GM18951 (cell line): ENCODE measurements at regions not wholly inside any gene's neighbourhood (a gene's known extent, or its start where the extent isn't known, plus 50 kb on each side); places are given as distances from the start of the nearest gene placed in this dataset.
A peak's percentile ranks its signal among the peaks of the same experiment; 100 is the strongest.

Source experiments
- POLR2A ChIP-seq: IDR thresholded peaks from 4 replicates; pipeline ENCODE4 v1.6.1; 2011; ENCODE audit warnings: mild to moderate bottlenecking; ENCODE audit not compliant: insufficient read length, insufficient read depth; ENCODE audit errors: extremely low read depth
- in situ Hi-C: fragments of 300-500 bp; cut with MboI; formaldehyde crosslinking; loops from one replicate; pipeline ENCODE4 v1.12.0; 2022; ENCODE audit warnings: low sequenced_read_pairs, mixed read lengths, inconsistent platforms; ENCODE audit not compliant: unreplicated experiment

- in situ Hi-C loops = no loop called here
- TF ChIP-seq POLR2A = peak; percentile 36
Measured at GRCh38 chr14:62081012-62081612, 318.9 kb downstream of the SNAPC1 start.

DNA sequence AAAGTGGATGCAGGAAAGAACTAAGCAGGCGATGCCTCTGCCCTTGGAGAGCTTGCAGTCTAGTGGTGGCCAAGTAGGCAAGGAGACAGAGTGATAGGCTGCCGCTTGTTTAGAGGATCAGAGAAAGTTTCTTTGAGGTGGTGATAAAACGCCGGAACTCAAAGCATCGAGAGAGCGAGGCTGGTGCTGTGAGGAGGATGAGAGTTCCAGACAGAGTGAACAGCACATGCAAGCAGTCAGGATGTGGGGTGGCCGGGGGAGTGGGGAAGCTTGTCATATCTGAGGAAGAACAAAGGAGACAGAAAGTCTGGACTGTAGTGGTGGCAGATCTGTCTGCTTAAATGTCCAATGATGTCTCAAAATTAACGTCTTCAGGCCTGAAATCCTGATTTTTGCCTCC lies 319.7 kb downstream of the SNAPC1 start:
- in situ Hi-C loops = no loop called here
- TF ChIP-seq POLR2A = no peak

DNA sequence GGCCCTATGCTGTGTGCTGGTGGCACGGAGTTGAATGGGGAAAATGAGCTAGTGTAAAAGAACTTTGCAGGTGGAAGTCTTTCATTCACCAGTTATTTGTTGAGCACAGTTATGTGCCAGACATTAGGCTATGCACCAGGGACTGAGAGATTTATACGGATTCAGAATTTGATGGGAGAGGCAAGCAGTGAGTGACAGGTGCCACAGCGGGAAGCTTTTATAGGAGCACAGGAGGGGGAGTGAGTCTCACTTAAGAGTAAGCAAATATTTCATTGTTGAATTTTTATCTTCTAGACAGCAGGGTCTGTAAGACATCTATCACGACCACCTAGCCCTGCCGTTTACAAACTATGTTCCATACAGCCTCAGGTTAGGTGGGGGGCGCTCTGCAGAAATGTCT lies 320.6 kb downstream of the SNAPC1 start:
- in situ Hi-C loops = no loop called here
- no peak for TF ChIP-seq POLR2A

GRCh38 chr14:62084020-62084419 lies 321.8 kb downstream of the SNAPC1 start:
- no peak for TF ChIP-seq POLR2A
- in situ Hi-C loops = no loop called here

DNA sequence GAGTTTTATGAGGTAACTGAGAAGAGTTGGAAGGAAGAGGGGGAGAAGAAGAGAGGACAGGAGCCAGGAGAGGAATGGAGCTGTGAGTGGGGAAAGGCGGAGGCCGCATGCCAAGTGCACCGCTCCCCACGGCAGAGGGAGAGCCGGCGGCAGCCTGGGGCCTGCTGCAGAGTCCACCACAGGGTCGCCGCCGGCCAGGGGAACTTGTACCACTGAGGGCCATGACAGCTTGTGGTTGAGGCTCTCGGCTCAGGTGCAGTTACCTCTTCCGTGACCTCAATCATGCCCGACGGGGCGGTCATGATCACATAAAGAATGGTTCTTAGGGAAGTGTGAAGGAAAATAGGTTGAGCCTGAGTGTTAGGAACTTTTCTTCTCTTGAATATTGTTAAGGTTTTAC lies 325.0 kb downstream of the SNAPC1 start:
- in situ Hi-C loops = no loop called here
- TF ChIP-seq POLR2A = no peak

DNA sequence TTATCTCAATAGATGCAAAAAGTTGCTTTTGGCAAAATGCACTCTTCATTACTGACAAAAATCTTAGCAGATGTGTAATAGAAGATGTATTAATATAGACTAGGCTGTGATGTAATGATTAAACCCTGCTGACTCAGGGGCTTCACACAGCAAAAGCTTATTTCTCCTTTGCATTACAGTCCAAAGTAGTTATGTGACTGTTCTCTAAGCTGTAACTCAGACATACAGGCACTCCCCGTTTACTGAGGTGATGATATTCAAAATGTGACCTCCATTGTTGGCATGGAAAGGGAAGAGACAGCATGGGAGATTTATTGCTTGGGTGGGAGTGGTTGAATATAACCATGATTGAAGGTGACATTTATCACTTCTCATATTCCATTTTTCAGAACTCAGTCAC lies 331.5 kb downstream of the SNAPC1 start:
- in situ Hi-C loops = no loop called here

GRCh38 chr14:62097072-62097471 lies 334.9 kb downstream of the SNAPC1 start:
- TF ChIP-seq POLR2A = no peak
- in situ Hi-C loops = no loop called here

More for the DNA sequence above, 331.5 kb downstream of the SNAPC1 start:
- TF ChIP-seq POLR2A = no peak

DNA sequence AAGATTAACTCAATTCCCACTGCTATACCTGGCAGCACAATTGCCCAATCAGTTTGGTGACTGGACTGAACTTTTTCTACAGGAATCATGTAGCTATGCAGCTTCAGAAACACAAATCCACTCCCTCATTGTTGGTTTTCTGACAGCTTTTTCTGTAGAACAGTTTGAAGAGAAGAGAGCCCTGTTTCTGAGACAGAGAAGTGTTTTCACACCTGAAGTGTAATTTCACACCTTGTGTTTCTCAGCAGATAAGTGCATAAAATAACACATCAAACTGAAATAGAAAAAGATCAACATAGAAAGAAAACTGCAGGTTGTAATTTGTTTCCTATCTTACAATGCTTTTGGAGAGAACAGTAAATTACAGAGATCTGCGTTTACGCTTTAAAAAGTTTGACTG lies 335.6 kb downstream of the SNAPC1 start:
- no peak for TF ChIP-seq POLR2A
- in situ Hi-C loops = no loop called here

DNA sequence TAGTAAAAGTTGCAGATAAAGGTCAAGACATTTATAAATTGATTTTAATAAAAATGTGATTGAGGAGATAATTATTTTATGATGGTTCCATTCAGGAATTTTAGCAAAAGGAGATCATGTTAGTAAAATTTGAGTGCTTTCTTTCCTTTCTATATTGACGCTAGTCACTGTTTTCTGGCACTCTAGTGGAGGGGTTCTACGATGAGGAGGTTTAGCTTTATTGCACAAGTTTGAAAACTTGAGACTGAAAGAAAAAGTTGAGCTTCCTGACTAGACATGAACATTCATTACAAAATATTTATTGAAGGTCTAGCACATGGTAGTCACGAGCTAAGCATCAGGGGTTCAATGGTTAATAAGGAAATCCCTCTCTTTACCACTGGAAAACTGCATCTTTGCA lies 336.1 kb downstream of the SNAPC1 start:
- in situ Hi-C loops = no loop called here

DNA sequence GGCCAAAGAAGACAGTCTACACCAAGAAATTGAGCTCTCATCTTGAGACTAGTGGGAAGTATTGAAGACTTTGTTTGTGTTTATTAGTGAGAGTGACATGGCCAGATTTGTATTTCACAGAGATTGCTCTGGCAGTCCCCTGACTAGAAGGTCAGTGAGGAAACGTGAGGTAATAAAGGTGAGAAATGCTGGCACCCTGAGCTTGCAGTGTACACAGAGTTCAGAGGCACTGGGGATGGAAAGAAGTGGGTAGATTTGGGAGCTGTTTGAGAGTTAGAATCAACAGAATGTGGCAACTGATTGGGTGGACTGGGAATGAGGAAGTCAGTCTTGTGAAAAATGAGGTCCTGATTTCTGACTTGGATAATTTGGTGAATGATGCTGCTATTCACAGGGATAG lies 336.9 kb downstream of the SNAPC1 start:
- in situ Hi-C loops = no loop called here
- no peak for TF ChIP-seq POLR2A

More for the DNA sequence above, 336.1 kb downstream of the SNAPC1 start:
- no peak for TF ChIP-seq POLR2A

DNA sequence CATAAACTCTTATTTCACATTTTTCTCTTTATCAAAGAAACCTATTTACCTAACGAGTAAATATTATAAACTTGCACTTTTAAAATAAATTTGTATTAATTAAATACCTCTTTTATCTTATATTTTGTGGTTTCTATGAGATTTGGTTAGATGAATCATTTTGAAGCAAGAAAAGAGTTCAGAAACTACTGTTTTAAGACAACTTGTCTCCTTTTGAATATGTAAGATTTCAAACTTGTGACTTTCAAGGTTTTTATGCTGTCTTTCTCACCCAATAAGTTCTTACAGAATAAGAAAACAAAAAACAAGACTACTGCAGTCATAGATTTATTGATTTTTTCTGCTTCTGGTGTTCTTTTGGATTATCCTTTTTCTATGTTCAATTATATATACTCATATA lies 339.0 kb downstream of the SNAPC1 start:
- in situ Hi-C loops = no loop called here
- TF ChIP-seq POLR2A = no peak

- no peak for TF ChIP-seq POLR2A
- in situ Hi-C loops = no loop called here
Measured at GRCh38 chr14:62101673-62102348, 339.6 kb downstream of the SNAPC1 start.

GRCh38 chr14:62102349-62102725 lies 340.1 kb downstream of the SNAPC1 start:
- in situ Hi-C loops = no loop called here
- TF ChIP-seq POLR2A = no peak

DNA sequence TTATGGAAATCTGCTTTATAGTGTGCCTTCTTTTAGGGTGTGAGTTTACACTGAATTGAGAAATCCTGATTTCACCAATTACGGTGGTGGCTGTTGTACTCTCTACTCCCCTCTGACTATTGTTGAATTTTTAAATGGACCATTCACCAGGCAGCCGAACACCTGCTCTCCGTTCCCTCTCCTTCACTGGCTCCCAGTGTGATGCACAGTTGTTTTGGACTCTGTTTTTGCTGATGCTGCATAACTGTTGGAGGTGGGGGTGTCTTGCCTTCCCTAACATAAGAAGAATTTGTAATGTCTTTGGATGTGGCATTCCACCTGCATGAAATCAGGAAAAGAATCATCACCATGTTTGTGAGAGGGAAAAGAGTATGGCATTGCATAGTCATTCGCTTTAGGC lies 341.2 kb downstream of the SNAPC1 start:
- in situ Hi-C loops = no loop called here

More for the DNA sequence above, 341.2 kb downstream of the SNAPC1 start:
- no peak for TF ChIP-seq POLR2A
